ENCODE measurements at regions not wholly inside any gene's neighbourhood (a gene's known extent, or its start where the extent isn't known, plus 50 kb on each side); places are given as distances from the start of the nearest gene placed in this dataset.

- TF ChIP-seq CTCF (IDR thresholded peaks at IDR 0.05; ENCODE audit: control extremely low read depth in 1 of 3, insufficient read depth in 1 of 3, low read depth in 1 of 3, low read length in 3 of 3) (no peak), EZH2 (IDR thresholded peaks at IDR 0.05; ENCODE audit: low read depth, low read length, severe bottlenecking) (no peak), NANOG (IDR thresholded peaks at IDR 0.05; ENCODE audit: insufficient read depth, low read depth, low read length, poor library complexity, severe bottlenecking) (no peak), TCF12 (IDR thresholded peaks at IDR 0.05; ENCODE audit: low read depth, low read length) (no peak), MAX (IDR thresholded peaks at IDR 0.05) (no peak)
These were observed 246.9 kb downstream of the GOLGA6L6 start for GRCh38 chr15:20294651-20295237.
